ENCODE measurements at regions not wholly inside any gene's neighbourhood (a gene's known extent, or its start where the extent isn't known, plus 50 kb on each side); places are given as distances from the start of the nearest gene placed in this dataset.
"Not testable (repeated sequence)": the region's sequence is repeated elsewhere in the genome, so short reads cannot be mapped to it uniquely, and the experiment has no call there.

- no peak for DNase-seq (ENCODE audit: low spot score)
- in situ Hi-C loops (cut with HindIII; ENCODE audit: low sequenced_read_pairs): no loop called here
Observed at GRCh38 chr21:28126521-28127174, 866.0 kb downstream of the LTN1 start.

- in situ Hi-C loops (cut with HindIII; ENCODE audit: low sequenced_read_pairs): no loop called here
- DNase-seq (ENCODE audit: low spot score): no peak
Observed at GRCh38 chr21:28124541-28124940, 868.1 kb downstream of the LTN1 start.

- in situ Hi-C loops (cut with HindIII; ENCODE audit: low sequenced_read_pairs): no loop called here
- DNase-seq (ENCODE audit: low spot score): no peak
Observed at GRCh38 chr21:28118570-28118969, 874.1 kb downstream of the LTN1 start.

- DNase-seq (ENCODE audit: low spot score); in situ Hi-C loops (cut with HindIII; ENCODE audit: low sequenced_read_pairs): not testable (repeated sequence)
Observed at GRCh38 chr21:28114986-28115385, 877.7 kb downstream of the LTN1 start.

GRCh38 chr21:28113718-28114117 is 879.0 kb downstream of the LTN1 start:
- no peak for DNase-seq (ENCODE audit: low spot score)
- in situ Hi-C loops (cut with HindIII; ENCODE audit: low sequenced_read_pairs): no loop called here

- in situ Hi-C loops (cut with HindIII; ENCODE audit: low sequenced_read_pairs): no loop called here
- no peak for DNase-seq (ENCODE audit: low spot score)
Observed at GRCh38 chr21:28112511-28112910, 880.2 kb downstream of the LTN1 start.

- in situ Hi-C loops (cut with HindIII; ENCODE audit: low sequenced_read_pairs): no loop called here
- peak; percentile 92 for DNase-seq (ENCODE audit: low spot score)
Observed at GRCh38 chr21:28111151-28111619, 881.5 kb downstream of the LTN1 start.

- DNase-seq (ENCODE audit: low spot score): no peak
- in situ Hi-C loops (cut with HindIII; ENCODE audit: low sequenced_read_pairs): no loop called here
Observed at GRCh38 chr21:28110716-28111115, 882.0 kb downstream of the LTN1 start.

GRCh38 chr21:28110074-28110473 is 882.6 kb downstream of the LTN1 start:
- in situ Hi-C loops (cut with HindIII; ENCODE audit: low sequenced_read_pairs): no loop called here
- no peak for DNase-seq (ENCODE audit: low spot score)

GRCh38 chr21:28106370-28106890 is 886.2 kb downstream of the LTN1 start:
- in situ Hi-C loops (cut with HindIII; ENCODE audit: low sequenced_read_pairs): no loop called here
- no peak for DNase-seq (ENCODE audit: low spot score)

GRCh38 chr21:28104346-28104745 is 888.3 kb downstream of the LTN1 start:
- peak; percentile 8 for DNase-seq (ENCODE audit: low spot score)
- in situ Hi-C loops (cut with HindIII; ENCODE audit: low sequenced_read_pairs): no loop called here

GRCh38 chr21:28100366-28100765 is 892.3 kb downstream of the LTN1 start:
- in situ Hi-C loops (cut with HindIII; ENCODE audit: low sequenced_read_pairs): no loop called here
- no peak for DNase-seq (ENCODE audit: low spot score)

- in situ Hi-C loops (cut with HindIII; ENCODE audit: low sequenced_read_pairs): no loop called here
Observed at GRCh38 chr21:28099001-28099705, 893.5 kb downstream of the LTN1 start.

GRCh38 chr21:28091466-28091865 is 901.2 kb downstream of the LTN1 start:
- in situ Hi-C loops (cut with HindIII; ENCODE audit: low sequenced_read_pairs): no loop called here
- no peak for DNase-seq (ENCODE audit: low spot score)

More at GRCh38 chr21:28099001-28099705, 893.5 kb downstream of the LTN1 start:
- peak; percentile 79 for DNase-seq (ENCODE audit: low spot score)

GRCh38 chr21:28090546-28090945 is 902.1 kb downstream of the LTN1 start:
- in situ Hi-C loops (cut with HindIII; ENCODE audit: low sequenced_read_pairs): no loop called here

GRCh38 chr21:28089599-28090441 is 902.9 kb downstream of the LTN1 start:
- no peak for DNase-seq (ENCODE audit: low spot score)
- in situ Hi-C loops (cut with HindIII; ENCODE audit: low sequenced_read_pairs): no loop called here

More at GRCh38 chr21:28090546-28090945, 902.1 kb downstream of the LTN1 start:
- DNase-seq (ENCODE audit: low spot score): no peak

- no peak for DNase-seq (ENCODE audit: low spot score)
- in situ Hi-C loops (cut with HindIII; ENCODE audit: low sequenced_read_pairs): no loop called here
Observed at GRCh38 chr21:28086861-28087581, 905.7 kb downstream of the LTN1 start.

GRCh38 chr21:28084951-28085350 is 907.7 kb downstream of the LTN1 start:
- in situ Hi-C loops (cut with HindIII; ENCODE audit: low sequenced_read_pairs): no loop called here
- DNase-seq (ENCODE audit: low spot score): no peak

GRCh38 chr21:28083350-28083749 is 909.3 kb downstream of the LTN1 start:
- DNase-seq (ENCODE audit: low spot score): no peak
- in situ Hi-C loops (cut with HindIII; ENCODE audit: low sequenced_read_pairs): no loop called here

All from G401 (cell line).